Activated CD4-positive, alpha-beta T cell treated with anti-CD3 and anti-CD28 coated beads, Interleukin-2, amount 10 ng/mL, durations not matched to agents 24 days and 14 days (primary cell): ENCODE measurements at regions not wholly inside any gene's neighbourhood (a gene's known extent, or its start where the extent isn't known, plus 50 kb on each side); places are given as distances from the start of the nearest gene placed in this dataset.

Source experiments
- DNase-seq: peaks from one replicate; pipeline ENCODE4 v3.0.0; 2022
- H3K27ac Mint-ChIP-seq: one replicate; pipeline ENCODE4 v1.8.0; 2022; ENCODE audit warnings: mild to moderate bottlenecking, mixed read lengths
- H3K27me3 Mint-ChIP-seq: one replicate; pipeline ENCODE4 v1.8.0; 2022; ENCODE audit warnings: mixed read lengths
- H3K36me3 Mint-ChIP-seq: one replicate; pipeline ENCODE4 v1.8.0; 2022; ENCODE audit warnings: low read depth, mild to moderate bottlenecking, mixed read lengths
- H3K4me1 Mint-ChIP-seq: one replicate; pipeline ENCODE4 v1.8.0; 2021; ENCODE audit warnings: mixed read lengths
- H3K4me3 Mint-ChIP-seq: one replicate; pipeline ENCODE4 v1.8.0; 2022; ENCODE audit warnings: mild to moderate bottlenecking, moderate library complexity, mixed read lengths
- H3K9me3 Mint-ChIP-seq: one replicate; pipeline ENCODE4 v1.8.0; 2021; ENCODE audit warnings: mixed read lengths
- intact Hi-C: fragments of 100-400 bp; cut with micrococcal nuclease; formaldehyde crosslinking; loops from one replicate; pipeline ENCODE4 v1.15.1; 2023

GRCh38 chr14:22081337-22081736, 407.7 kb upstream of the OR4E1 start:
- Mint-ChIP-seq H3K27me3 (no peaks in the 10 kb centered on the region), H3K4me3 (peak overlapping the region; percentile 37)

GRCh38 chr14:22079766-22080165, 406.1 kb upstream of the OR4E1 start:
- Mint-ChIP-seq H3K27ac (no peak overlapping the region), H3K4me1 (peaks cover 16% of the 10 kb centered on the region), H3K4me3 (no peak overlapping the region), H3K36me3 (no peaks in the 10 kb centered on the region), H3K9me3 (no peaks in the 10 kb centered on the region), H3K27me3 (no peaks in the 10 kb centered on the region)
- no peak for DNase-seq
- intact Hi-C loops, result loop anchor here (5.0 kb wide), 1 partner anchor 32 kb away; no protein-coding TSS in a partner anchor

More at GRCh38 chr14:22081337-22081736, 407.7 kb upstream of the OR4E1 start:
- intact Hi-C loops, result loop anchor here (5.0 kb wide), 1 partner anchor 34 kb away; no protein-coding TSS in a partner anchor
- DNase-seq, result peak; percentile 55
- Mint-ChIP-seq H3K9me3 (no peaks in the 10 kb centered on the region), H3K27ac (peak overlapping the region; percentile 36), H3K36me3 (no peaks in the 10 kb centered on the region), H3K4me1 (peaks cover 20% of the 10 kb centered on the region)

DNA sequence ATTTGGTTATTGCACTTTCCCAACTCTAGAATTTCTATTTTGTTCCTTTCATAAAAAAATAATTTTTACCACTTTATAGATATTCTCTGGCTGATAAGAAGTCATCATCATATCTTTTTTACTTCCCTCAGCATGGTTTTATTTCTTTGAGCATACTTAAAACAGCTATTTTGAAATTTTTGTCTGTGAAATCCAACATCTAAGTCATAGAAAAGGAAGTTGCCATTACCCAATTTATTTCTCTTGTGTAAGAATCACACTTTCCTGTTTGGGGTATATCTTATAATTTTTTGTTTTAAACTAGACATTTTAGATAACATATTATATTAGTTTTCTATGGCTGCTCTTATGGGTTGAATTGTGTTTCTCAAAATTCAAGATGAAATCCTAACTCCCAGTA, 400.2 kb upstream of the OR4E1 start:
- H3K27ac Mint-ChIP-seq, result no peak overlapping the region
- H3K36me3 Mint-ChIP-seq, result no peaks in the 10 kb centered on the region
- H3K4me3 Mint-ChIP-seq, result peak overlapping the region; percentile 41
- H3K4me1 Mint-ChIP-seq, result peaks cover 36% of the 10 kb centered on the region
- intact Hi-C loops, result no loop called here
- DNase-seq, result no peak
- H3K9me3 Mint-ChIP-seq, result no peaks in the 10 kb centered on the region
- no peaks in the 10 kb centered on the region for H3K27me3 Mint-ChIP-seq

DNA sequence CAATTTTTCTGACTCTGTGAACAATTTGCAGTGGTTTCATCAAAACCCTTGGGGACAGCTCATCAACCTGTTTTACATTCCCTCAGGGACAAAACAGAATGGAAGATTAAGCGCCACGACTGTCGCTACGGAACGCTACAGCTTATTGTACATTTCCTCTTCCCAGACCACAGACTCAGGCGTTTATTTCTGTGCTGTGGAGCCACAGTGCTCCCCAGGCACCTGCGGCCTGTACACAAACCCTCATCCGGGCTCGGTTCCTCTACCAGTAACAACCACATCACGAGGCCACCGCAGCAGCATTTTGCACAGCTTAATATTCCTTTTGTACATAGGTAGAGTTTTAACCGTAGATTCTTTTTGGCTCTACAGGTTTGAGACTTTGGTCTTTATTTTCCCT, 397.4 kb upstream of the OR4E1 start:
- peak overlapping the region; percentile 93 for H3K4me3 Mint-ChIP-seq
- DNase-seq, result peak; percentile 88
- intact Hi-C loops, result loop anchor here (2.0 kb wide), 1 partner anchor 24 kb away; no protein-coding TSS in a partner anchor
- no peaks in the 10 kb centered on the region for H3K36me3 Mint-ChIP-seq
- no peaks in the 10 kb centered on the region for H3K27me3 Mint-ChIP-seq
- H3K27ac Mint-ChIP-seq, result peak overlapping the region; percentile 95
- H3K9me3 Mint-ChIP-seq, result no peaks in the 10 kb centered on the region
- peaks cover 39% of the 10 kb centered on the region for H3K4me1 Mint-ChIP-seq

- no peaks in the 10 kb centered on the region for H3K9me3 Mint-ChIP-seq
- no peaks in the 10 kb centered on the region for H3K27me3 Mint-ChIP-seq
- DNase-seq, result peak; percentile 86
- H3K4me3 Mint-ChIP-seq, result peak overlapping the region; percentile 93
- intact Hi-C loops, result loop anchor here (2.0 kb wide), 1 partner anchor 24 kb away; no protein-coding TSS in a partner anchor
- H3K36me3 Mint-ChIP-seq, result no peaks in the 10 kb centered on the region
- H3K4me1 Mint-ChIP-seq, result peaks cover 45% of the 10 kb centered on the region
- peak overlapping the region; percentile 95 for H3K27ac Mint-ChIP-seq
Measured at GRCh38 chr14:22070119-22070982, 396.7 kb upstream of the OR4E1 start.

GRCh38 chr14:22065347-22065746, 391.7 kb upstream of the OR4E1 start:
- no peaks in the 10 kb centered on the region for H3K27me3 Mint-ChIP-seq
- H3K36me3 Mint-ChIP-seq, result no peaks in the 10 kb centered on the region
- no peak overlapping the region for H3K27ac Mint-ChIP-seq
- DNase-seq, result no peak
- intact Hi-C loops, result no loop called here
- no peaks in the 10 kb centered on the region for H3K9me3 Mint-ChIP-seq
- peaks cover 19% of the 10 kb centered on the region for H3K4me1 Mint-ChIP-seq
- peak overlapping the region; percentile 62 for H3K4me3 Mint-ChIP-seq

DNA sequence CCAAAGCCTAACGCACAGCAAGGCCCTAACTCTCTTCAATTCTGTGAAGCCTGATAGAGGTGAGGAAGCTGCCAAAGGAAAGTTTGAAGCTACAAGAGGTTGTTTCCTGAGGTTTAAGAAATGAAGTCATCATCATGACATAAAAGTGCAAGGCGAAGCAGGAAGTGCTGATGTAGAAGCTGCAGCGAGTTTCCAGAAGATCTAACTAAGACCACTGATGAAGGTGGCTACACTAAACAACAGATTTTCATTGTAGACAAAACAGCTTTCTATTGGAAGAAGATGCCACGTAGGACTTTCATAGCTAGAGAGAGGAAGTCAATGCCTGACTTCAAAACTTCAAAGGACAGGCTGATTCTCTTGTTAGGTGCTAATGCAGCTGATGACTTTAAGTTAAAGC, 385.6 kb upstream of the OR4E1 start:
- no peak for DNase-seq
- H3K4me1 Mint-ChIP-seq, result peaks cover 2% of the 10 kb centered on the region
- H3K4me3 Mint-ChIP-seq, result no peak overlapping the region
- no peaks in the 10 kb centered on the region for H3K9me3 Mint-ChIP-seq
- no peaks in the 10 kb centered on the region for H3K27me3 Mint-ChIP-seq
- peaks cover 5% of the 10 kb centered on the region for H3K36me3 Mint-ChIP-seq
- no peak overlapping the region for H3K27ac Mint-ChIP-seq
- intact Hi-C loops, result no loop called here

DNA sequence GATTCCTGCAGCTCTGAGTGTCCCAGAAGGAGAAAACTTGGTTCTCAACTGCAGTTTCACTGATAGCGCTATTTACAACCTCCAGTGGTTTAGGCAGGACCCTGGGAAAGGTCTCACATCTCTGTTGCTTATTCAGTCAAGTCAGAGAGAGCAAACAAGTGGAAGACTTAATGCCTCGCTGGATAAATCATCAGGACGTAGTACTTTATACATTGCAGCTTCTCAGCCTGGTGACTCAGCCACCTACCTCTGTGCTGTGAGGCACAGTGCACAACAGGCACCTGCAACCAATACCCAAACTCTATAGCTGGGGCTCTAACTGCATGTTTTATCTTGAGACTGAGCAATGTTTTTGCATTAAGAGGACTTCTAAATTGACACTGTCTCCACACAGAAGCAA, 379.2 kb upstream of the OR4E1 start:
- H3K4me3 Mint-ChIP-seq, result peak overlapping the region; percentile 80
- DNase-seq, result peak; percentile 67

GRCh38 chr14:22047115-22047514, 373.5 kb upstream of the OR4E1 start:
- no peaks in the 10 kb centered on the region for H3K9me3 Mint-ChIP-seq
- intact Hi-C loops, result loop anchor here (2.0 to 5.0 kb wide), 3 partner anchors 24 to 54 kb away; no protein-coding TSS in a partner anchor
- H3K4me1 Mint-ChIP-seq, result peaks cover 35% of the 10 kb centered on the region
- H3K27ac Mint-ChIP-seq, result peak overlapping the region; percentile 81
- H3K36me3 Mint-ChIP-seq, result peaks cover 1% of the 10 kb centered on the region
- DNase-seq, result peak; percentile 82
- peak overlapping the region; percentile 79 for H3K4me3 Mint-ChIP-seq
- peaks cover 3% of the 10 kb centered on the region for H3K27me3 Mint-ChIP-seq

More for the DNA sequence above, 379.2 kb upstream of the OR4E1 start:
- Mint-ChIP-seq H3K9me3 (no peaks in the 10 kb centered on the region), H3K27ac (peak overlapping the region; percentile 92), H3K36me3 (peaks cover 3% of the 10 kb centered on the region), H3K27me3 (peaks cover 2% of the 10 kb centered on the region), H3K4me1 (peaks cover 27% of the 10 kb centered on the region)
- intact Hi-C loops, result no loop called here

- peak overlapping the region; percentile 75 for H3K27ac Mint-ChIP-seq
- intact Hi-C loops, result loop anchor here (2.0 to 5.0 kb wide), 3 partner anchors 25 to 55 kb away; no protein-coding TSS in a partner anchor
- no peak for DNase-seq
- H3K27me3 Mint-ChIP-seq, result peaks cover 1% of the 10 kb centered on the region
- H3K4me1 Mint-ChIP-seq, result peaks cover 34% of the 10 kb centered on the region
- H3K4me3 Mint-ChIP-seq, result peak overlapping the region; percentile 59
- no peaks in the 10 kb centered on the region for H3K36me3 Mint-ChIP-seq
- no peaks in the 10 kb centered on the region for H3K9me3 Mint-ChIP-seq
Measured at GRCh38 chr14:22046063-22046462, 372.4 kb upstream of the OR4E1 start.

DNA sequence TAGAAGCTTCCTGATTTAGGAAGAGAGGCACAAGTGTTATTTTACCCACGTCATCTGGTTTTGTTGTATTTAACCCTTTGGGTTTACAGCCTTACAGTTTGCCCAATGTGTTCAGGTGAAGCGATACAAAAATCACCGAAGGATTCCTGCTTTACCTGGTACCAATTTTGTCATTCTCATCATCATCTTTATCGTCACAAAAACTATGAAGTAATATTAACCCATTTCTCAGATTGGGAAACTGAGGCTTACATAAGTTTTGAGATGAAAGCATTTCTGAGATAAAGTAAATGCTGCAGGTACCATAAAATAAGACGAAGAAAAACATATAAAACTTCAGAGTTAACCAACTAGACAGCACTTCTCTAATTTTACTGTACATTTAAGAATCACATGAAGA, 370.6 kb upstream of the OR4E1 start:
- no peaks in the 10 kb centered on the region for H3K9me3 Mint-ChIP-seq
- H3K4me1 Mint-ChIP-seq, result peaks cover 32% of the 10 kb centered on the region
- H3K4me3 Mint-ChIP-seq, result no peak overlapping the region
- no peaks in the 10 kb centered on the region for H3K36me3 Mint-ChIP-seq
- intact Hi-C loops, result loop anchor here (5.0 kb wide), 1 partner anchor 57 kb away; no protein-coding TSS in a partner anchor
- H3K27me3 Mint-ChIP-seq, result peaks cover 1% of the 10 kb centered on the region
- H3K27ac Mint-ChIP-seq, result no peak overlapping the region
- no peak for DNase-seq

DNA sequence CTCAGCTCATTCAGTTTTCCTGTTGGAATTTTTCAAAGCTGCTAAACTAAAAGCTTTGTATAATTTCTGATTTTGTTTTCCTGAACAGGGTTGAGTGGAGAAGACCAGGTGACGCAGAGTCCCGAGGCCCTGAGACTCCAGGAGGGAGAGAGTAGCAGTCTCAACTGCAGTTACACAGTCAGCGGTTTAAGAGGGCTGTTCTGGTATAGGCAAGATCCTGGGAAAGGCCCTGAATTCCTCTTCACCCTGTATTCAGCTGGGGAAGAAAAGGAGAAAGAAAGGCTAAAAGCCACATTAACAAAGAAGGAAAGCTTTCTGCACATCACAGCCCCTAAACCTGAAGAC, 367.1 kb upstream of the OR4E1 start:
- H3K4me3 Mint-ChIP-seq, result peak overlapping the region; percentile 77
- no peaks in the 10 kb centered on the region for H3K36me3 Mint-ChIP-seq
- no peaks in the 10 kb centered on the region for H3K9me3 Mint-ChIP-seq
- H3K27ac Mint-ChIP-seq, result peak overlapping the region; percentile 83
- intact Hi-C loops, result loop anchor here (2.0 to 5.0 kb wide), 2 partner anchors 38 to 53 kb away; no protein-coding TSS in a partner anchor
- peaks cover 8% of the 10 kb centered on the region for H3K4me1 Mint-ChIP-seq
- peaks cover 7% of the 10 kb centered on the region for H3K27me3 Mint-ChIP-seq
- DNase-seq, result no peak

DNA sequence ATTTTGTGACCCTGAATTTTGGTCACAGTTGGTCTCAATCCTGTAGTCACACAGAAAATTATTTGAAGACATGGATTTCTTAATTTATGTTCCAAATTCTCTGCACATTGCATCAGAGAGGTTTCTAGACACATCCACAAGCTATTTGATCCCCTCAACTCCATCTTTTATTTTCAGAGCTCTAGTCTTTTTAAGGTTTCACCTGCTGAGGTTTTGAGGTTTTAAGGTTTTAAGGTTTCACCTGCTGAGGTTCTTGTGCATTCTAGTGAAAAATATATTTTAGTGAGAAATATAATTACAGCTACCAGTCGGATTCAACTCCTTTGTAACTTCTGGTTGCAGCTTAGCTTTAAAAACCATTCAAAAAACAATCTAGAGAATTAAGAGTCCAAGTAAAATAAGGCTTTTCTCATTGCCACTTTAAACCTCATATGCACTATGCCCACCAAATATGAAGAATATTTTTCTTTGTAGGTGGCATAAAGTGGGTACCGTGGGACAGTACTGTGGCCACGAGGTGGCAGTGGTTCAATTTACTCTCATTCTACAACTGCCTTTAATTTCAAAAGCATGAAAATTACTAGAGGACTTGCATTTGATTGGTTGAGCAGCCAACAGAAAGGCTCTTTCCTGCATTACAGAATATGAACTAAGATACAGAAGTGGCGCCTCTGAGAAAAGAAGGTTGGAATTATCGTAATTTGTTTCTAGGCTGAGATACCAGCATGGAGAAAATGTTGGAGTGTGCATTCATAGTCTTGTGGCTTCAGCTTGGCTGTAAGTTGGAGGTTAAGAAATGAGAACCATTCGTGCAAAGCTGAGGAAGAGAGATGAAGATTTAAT, 366.5 kb upstream of the OR4E1 start:
- no peaks in the 10 kb centered on the region for H3K9me3 Mint-ChIP-seq
- peaks cover 7% of the 10 kb centered on the region for H3K27me3 Mint-ChIP-seq
- peak; percentile 79 for DNase-seq
- peak overlapping the region; percentile 77 for H3K4me3 Mint-ChIP-seq
- peak overlapping the region; percentile 83 for H3K27ac Mint-ChIP-seq
- H3K36me3 Mint-ChIP-seq, result no peaks in the 10 kb centered on the region
- intact Hi-C loops, result loop anchor here (2.0 to 5.0 kb wide), 2 partner anchors 37 to 53 kb away; no protein-coding TSS in a partner anchor
- peaks cover 8% of the 10 kb centered on the region for H3K4me1 Mint-ChIP-seq
